Mononuclear cell (primary cell): ENCODE measurements at regions not wholly inside any gene's neighbourhood (a gene's known extent, or its start where the extent isn't known, plus 50 kb on each side); places are given as distances from the start of the nearest gene placed in this dataset.
"Not testable (repeated sequence)": the region's sequence is repeated elsewhere in the genome, so short reads cannot be mapped to it uniquely, and the experiment has no call there.

Experiments used
- H3K27me3 ChIP-seq: 2 replicates; pipeline ENCODE4 v1.6.0; 2011; ENCODE audit warnings: low read length, control low read depth; ENCODE audit not compliant: insufficient read depth
- H3K4me1 ChIP-seq: 2 replicates; pipeline ENCODE4 v1.5.1; 2011; ENCODE audit warnings: mild to moderate bottlenecking, low read length, control low read depth; ENCODE audit not compliant: insufficient read depth
- H3K4me3 ChIP-seq: 2 replicates; pipeline ENCODE4 v1.5.1; 2011; ENCODE audit warnings: mild to moderate bottlenecking, low read length, moderate library complexity
- H3K9me3 ChIP-seq: 2 replicates; pipeline ENCODE4 v1.5.1; 2011; ENCODE audit warnings: low read depth, mild to moderate bottlenecking, control low read depth, low read length

GRCh38 chr7:67610897-67611296 lies 614.3 kb downstream of the TYW1 start:
- Histone ChIP-seq H3K9me3 (no peaks in the 10 kb centered on the region), H3K4me1 (no peaks in the 10 kb centered on the region), H3K27me3 (no peaks in the 10 kb centered on the region), H3K4me3 (no peak overlapping the region)

- Histone ChIP-seq H3K9me3 (no peaks in the 10 kb centered on the region), H3K4me3 (no peak overlapping the region), H3K4me1 (no peaks in the 10 kb centered on the region), H3K27me3 (no peaks in the 10 kb centered on the region)
Observed at GRCh38 chr7:67614843-67615242, 618.2 kb downstream of the TYW1 start.

GRCh38 chr7:67616517-67616916 lies 619.9 kb downstream of the TYW1 start:
- no peak overlapping the region for H3K4me3 ChIP-seq
- no peaks in the 10 kb centered on the region for H3K4me1 ChIP-seq
- H3K9me3 ChIP-seq, result no peaks in the 10 kb centered on the region
- no peaks in the 10 kb centered on the region for H3K27me3 ChIP-seq

DNA sequence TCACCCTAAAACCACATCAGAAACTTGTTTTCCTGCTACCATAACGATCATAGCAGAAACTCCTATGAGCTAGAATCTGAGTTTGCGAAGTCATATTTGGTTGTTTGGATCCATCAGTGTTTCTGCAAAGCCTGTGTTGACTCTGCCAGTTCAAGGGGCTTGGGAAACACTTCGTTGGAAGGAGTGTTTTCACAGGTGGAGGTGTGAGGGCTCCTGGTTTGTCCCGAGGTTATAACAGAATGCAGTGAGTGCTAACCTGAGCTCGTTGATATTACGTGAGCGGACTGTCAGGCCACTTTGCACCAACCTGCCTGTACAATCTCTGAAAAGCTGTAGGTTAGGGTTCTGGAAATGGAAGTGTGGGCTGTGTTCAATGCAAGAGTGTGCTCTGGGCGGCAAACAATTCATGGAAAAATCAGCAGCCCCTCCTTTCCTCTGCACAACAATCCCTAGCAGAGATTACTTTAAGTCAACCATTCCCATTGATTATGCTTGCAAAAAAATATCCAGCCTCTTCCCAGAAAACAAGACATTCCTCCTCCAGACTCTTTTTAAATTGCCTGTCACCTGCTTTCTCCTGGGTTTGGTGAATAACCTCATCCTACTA lies 622.0 kb downstream of the TYW1 start:
- no peaks in the 10 kb centered on the region for H3K4me1 ChIP-seq
- H3K4me3 ChIP-seq, result no peak overlapping the region
- H3K27me3 ChIP-seq, result no peaks in the 10 kb centered on the region
- H3K9me3 ChIP-seq, result no peaks in the 10 kb centered on the region

DNA sequence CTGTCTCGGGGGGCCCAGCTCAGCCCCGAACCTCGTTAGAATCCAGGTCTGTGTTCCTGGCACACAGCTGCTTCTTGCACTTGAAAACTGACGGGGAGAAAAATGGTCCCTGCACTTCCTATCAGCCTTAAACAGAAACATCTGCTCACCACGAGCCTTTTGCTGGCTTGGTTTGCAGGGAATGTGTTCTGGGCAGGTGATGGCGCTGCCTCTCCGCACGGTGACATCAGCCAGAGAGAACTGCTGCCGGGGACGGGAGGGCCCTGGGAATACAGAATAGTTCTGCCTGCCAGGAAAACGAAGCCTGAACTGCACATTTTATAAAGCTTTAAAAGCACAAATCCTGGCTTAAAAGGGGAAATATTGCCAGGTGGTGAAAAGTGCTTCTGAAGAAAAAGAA lies 622.5 kb downstream of the TYW1 start:
- Histone ChIP-seq H3K9me3 (no peaks in the 10 kb centered on the region), H3K4me3 (no peak overlapping the region), H3K27me3 (no peaks in the 10 kb centered on the region), H3K4me1 (no peaks in the 10 kb centered on the region)

- Histone ChIP-seq H3K4me3 (no peak overlapping the region), H3K27me3 (no peaks in the 10 kb centered on the region), H3K4me1 (no peaks in the 10 kb centered on the region)
Observed at GRCh38 chr7:67620216-67620933, 623.7 kb downstream of the TYW1 start.

DNA sequence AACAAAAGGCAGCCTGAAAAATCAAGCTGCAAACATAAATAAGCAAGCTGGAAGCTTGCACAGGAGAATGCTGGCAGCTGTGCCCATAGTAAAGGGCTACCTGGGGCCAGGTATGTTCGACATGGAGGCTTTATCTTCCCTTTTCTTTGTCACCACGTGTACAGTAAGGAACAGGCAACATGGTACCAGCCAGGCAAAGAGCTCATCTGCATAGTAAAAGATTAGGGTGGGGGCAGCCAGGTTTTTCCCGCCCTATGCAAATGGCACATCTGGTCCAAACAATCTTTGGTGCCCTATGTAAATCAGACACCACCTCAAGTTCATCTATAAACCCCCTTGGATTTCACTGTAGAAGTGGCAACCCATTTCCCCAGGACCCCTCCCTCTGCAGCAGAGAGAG lies 625.1 kb downstream of the TYW1 start:
- Histone ChIP-seq H3K27me3 (no peaks in the 10 kb centered on the region), H3K9me3 (no peaks in the 10 kb centered on the region), H3K4me1 (no peaks in the 10 kb centered on the region), H3K4me3 (no peak overlapping the region)

More at GRCh38 chr7:67620216-67620933, 623.7 kb downstream of the TYW1 start:
- no peaks in the 10 kb centered on the region for H3K9me3 ChIP-seq

DNA sequence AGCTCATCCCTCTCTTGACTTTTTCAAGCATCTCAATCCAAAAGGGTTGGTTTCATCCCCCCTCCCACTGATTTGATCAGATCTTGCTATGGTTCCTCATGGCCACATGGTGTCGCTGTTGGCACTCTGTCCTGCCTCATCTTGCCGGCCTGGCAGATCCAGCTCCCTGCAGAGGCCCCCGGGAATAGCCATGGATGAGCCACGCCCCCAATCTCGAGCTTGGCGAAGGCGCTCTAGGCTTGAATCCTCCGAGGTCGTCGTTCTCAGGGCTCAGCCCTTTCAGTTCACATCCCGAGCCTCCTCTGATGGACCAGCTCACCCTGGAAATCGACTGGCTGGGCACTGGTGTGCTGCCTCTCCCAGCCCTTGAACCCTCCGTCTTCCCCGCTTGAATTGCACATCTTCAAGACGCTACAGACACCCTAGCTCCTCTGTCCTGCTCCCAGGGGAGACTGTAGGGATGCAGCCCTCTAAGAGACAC lies 628.7 kb downstream of the TYW1 start:
- Histone ChIP-seq H3K4me1 (no peaks in the 10 kb centered on the region), H3K4me3 (no peak overlapping the region), H3K27me3 (no peaks in the 10 kb centered on the region), H3K9me3 (no peaks in the 10 kb centered on the region)

DNA sequence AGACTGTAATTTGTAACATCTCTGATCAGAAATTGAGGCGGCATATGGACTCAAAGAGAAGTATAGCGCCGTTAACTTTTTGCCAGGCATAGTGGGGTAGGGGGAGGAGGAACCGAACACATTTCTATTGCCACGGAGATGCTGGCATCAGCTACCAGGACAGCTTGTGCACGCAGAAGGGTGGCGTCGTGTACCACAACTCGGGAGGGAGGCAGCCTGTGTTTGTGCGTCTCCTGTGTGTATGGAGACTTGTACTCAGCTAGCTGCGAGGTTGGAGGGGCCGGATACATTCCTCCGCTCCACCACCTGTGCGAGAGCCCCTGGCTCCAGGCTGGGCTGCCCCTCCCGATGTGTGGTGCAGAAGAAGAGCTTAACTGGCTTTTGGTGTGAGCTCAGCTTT lies 634.8 kb downstream of the TYW1 start:
- no peaks in the 10 kb centered on the region for H3K9me3 ChIP-seq
- H3K4me1 ChIP-seq, result no peaks in the 10 kb centered on the region
- no peak overlapping the region for H3K4me3 ChIP-seq
- H3K27me3 ChIP-seq, result no peaks in the 10 kb centered on the region

GRCh38 chr7:67635271-67635670 lies 638.6 kb downstream of the TYW1 start:
- no peaks in the 10 kb centered on the region for H3K9me3 ChIP-seq
- H3K4me1 ChIP-seq, result no peaks in the 10 kb centered on the region
- H3K4me3 ChIP-seq, result no peak overlapping the region
- H3K27me3 ChIP-seq, result no peaks in the 10 kb centered on the region

GRCh38 chr7:67636348-67637022 lies 639.9 kb downstream of the TYW1 start:
- H3K4me3 ChIP-seq, result no peak overlapping the region
- H3K9me3 ChIP-seq, result no peaks in the 10 kb centered on the region
- H3K27me3 ChIP-seq, result no peaks in the 10 kb centered on the region
- H3K4me1 ChIP-seq, result no peaks in the 10 kb centered on the region

GRCh38 chr7:67637023-67637358 lies 640.4 kb downstream of the TYW1 start:
- H3K4me3 ChIP-seq, result no peak overlapping the region
- no peaks in the 10 kb centered on the region for H3K4me1 ChIP-seq
- no peaks in the 10 kb centered on the region for H3K9me3 ChIP-seq
- H3K27me3 ChIP-seq, result no peaks in the 10 kb centered on the region

DNA sequence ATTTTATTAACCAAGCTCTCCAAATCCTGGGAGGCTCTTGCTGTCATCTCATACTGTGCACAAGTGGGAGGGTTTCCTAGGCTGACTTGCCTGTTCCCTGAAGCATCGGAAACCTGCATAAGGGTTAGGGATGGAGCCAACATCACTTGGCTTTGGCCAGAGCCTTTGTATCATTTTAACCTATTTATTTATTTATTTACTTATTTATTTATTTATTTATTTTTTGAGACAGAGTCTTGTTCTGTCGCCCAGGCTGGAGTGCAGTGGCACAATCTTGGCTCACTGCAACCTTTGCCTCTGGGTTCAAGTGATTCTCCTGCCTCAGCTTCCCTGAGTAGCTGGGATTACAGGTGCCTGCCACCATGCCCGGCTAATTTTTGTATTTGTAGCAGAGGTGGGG lies 645.9 kb downstream of the TYW1 start:
- not testable (repeated sequence) for H3K4me3 ChIP-seq, H3K27me3 ChIP-seq, H3K4me1 ChIP-seq, H3K9me3 ChIP-seq

DNA sequence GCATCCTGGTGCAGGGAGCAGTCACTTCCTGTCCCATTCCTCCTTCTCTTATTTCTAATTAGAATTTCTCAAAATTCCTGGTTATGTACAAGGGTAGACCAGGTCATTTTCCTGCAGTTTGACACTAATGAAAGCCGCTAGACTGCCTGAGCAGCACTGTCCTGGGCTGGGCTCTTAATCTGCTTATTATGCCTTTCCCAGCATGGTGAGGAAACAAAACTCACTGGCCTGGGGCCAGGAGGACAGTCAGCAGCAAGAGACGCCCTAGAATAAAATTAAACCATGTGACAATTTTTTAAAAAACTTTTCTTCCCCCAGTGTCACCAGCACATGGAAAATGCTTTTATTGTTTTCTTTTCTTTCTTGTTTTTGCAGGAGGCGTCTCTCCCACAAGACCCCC lies 647.5 kb downstream of the TYW1 start:
- no peaks in the 10 kb centered on the region for H3K9me3 ChIP-seq
- H3K27me3 ChIP-seq, result no peaks in the 10 kb centered on the region
- no peaks in the 10 kb centered on the region for H3K4me1 ChIP-seq
- H3K4me3 ChIP-seq, result no peak overlapping the region

- Histone ChIP-seq H3K4me1 (no peaks in the 10 kb centered on the region), H3K4me3 (no peak overlapping the region), H3K27me3 (no peaks in the 10 kb centered on the region), H3K9me3 (no peaks in the 10 kb centered on the region)
Observed at GRCh38 chr7:67652937-67653336, 656.3 kb downstream of the TYW1 start.
